Liver (tissue), 8 donors: ENCODE measurements at regions not wholly inside any gene's neighbourhood (a gene's known extent, or its start where the extent isn't known, plus 50 kb on each side); places are given as distances from the start of the nearest gene placed in this dataset.

ENCODE experiments used
- DNase-seq: peaks from one replicate; pipeline ENCODE4 v3.0.0-alpha.2; 2017; ENCODE audit warnings: low spot score
- H3K27ac ChIP-seq, 2 donors: one replicate each; pipeline ENCODE4 v1.7.0; 2013; ENCODE audit warnings: inconsistent platforms in 2 of 2, low read length in 2 of 2, control low read depth in 1 of 2, low read depth in 1 of 2, mild to moderate bottlenecking in 1 of 2
- H3K27me3 ChIP-seq, 4 donors: one replicate each; pipeline versions ENCODE4 v1.6.1 to v1.7.0; 2013; ENCODE audit warnings: low read length in 3 of 4, inconsistent platforms in 1 of 4, mild to moderate bottlenecking in 1 of 4, moderate library complexity in 1 of 4; ENCODE audit not compliant: control insufficient read depth in 4 of 4, insufficient read depth in 4 of 4
- H3K36me3 ChIP-seq, 4 donors: one replicate each; pipeline versions ENCODE4 v1.6.1 to v1.7.0; 2013; ENCODE audit warnings: low read length in 3 of 4, mild to moderate bottlenecking in 3 of 4, low read depth in 1 of 4, moderate library complexity in 1 of 4; ENCODE audit not compliant: control insufficient read depth in 4 of 4, insufficient read depth in 3 of 4
- H3K4me1 ChIP-seq, 4 donors: one replicate each; pipeline versions ENCODE4 v1.6.1 to v1.7.0; 2013; ENCODE audit warnings: low read length in 3 of 4, mild to moderate bottlenecking in 3 of 4, moderate library complexity in 1 of 4; ENCODE audit not compliant: control insufficient read depth in 4 of 4, insufficient read depth in 4 of 4
- H3K4me3 ChIP-seq, 3 donors: one replicate each; pipeline versions ENCODE4 v1.6.1 to v1.7.0; 2013; ENCODE audit warnings: low read length in 3 of 3, control low read depth in 1 of 3, low read depth in 1 of 3, mild to moderate bottlenecking in 1 of 3
- H3K9ac ChIP-seq, 2 donors: one replicate each; pipeline ENCODE4 v1.7.0; 2013; ENCODE audit warnings: low read length in 2 of 2, mild to moderate bottlenecking in 2 of 2, moderate library complexity in 2 of 2, control low read depth in 1 of 2, low read depth in 1 of 2
- H3K9me3 ChIP-seq, 4 donors: one replicate each; pipeline versions ENCODE4 v1.6.1 to v1.7.0; 2013; ENCODE audit warnings: low read length in 3 of 4; ENCODE audit not compliant: control insufficient read depth in 4 of 4
- EGR1 ChIP-seq, 2 donors: IDR thresholded peaks; 2 replicates each; pipeline ENCODE4 v1.6.1; 2016 to 2018; ENCODE audit warnings: antibody characterized with exemption in 2 of 2, low read depth in 2 of 2
- FOXA1 ChIP-seq: IDR thresholded peaks from 2 replicates; pipeline ENCODE4 v1.6.1; 2016; ENCODE audit warnings: antibody characterized with exemption
- FOXA2 ChIP-seq: IDR thresholded peaks from 2 replicates; pipeline ENCODE4 v1.6.1; 2016; ENCODE audit warnings: antibody characterized with exemption
- GABPA ChIP-seq, 2 donors: IDR thresholded peaks in 1 of 2; conservative IDR thresholded peaks in 1 of 2; 2 replicates each; pipeline ENCODE4 v1.6.1; 2016; ENCODE audit warnings: antibody characterized with exemption in 2 of 2, mild to moderate bottlenecking in 1 of 2, moderate library complexity in 1 of 2
- HNF4A ChIP-seq, 2 donors: conservative IDR thresholded peaks; 2 replicates each; pipeline ENCODE4 v1.6.1; 2016; ENCODE audit warnings: antibody characterized with exemption in 2 of 2, mild to moderate bottlenecking in 2 of 2
- HNF4G ChIP-seq: IDR thresholded peaks from 2 replicates; pipeline ENCODE4 v1.6.1; 2016; ENCODE audit warnings: antibody characterized with exemption
- JUND ChIP-seq, 2 donors: IDR thresholded peaks; 2 replicates each; pipeline ENCODE4 v1.6.1; 2016; ENCODE audit warnings: antibody characterized with exemption in 2 of 2
- NR2F2 ChIP-seq: IDR thresholded peaks from 2 replicates; pipeline ENCODE4 v1.6.1; 2016; ENCODE audit warnings: antibody characterized with exemption
- RAD21 ChIP-seq, 2 donors: IDR thresholded peaks; 2 replicates each; pipeline ENCODE4 v1.6.1; 2016; ENCODE audit warnings: antibody characterized with exemption in 2 of 2, mild to moderate bottlenecking in 2 of 2
- RXRA ChIP-seq, 2 donors: IDR thresholded peaks; 2 replicates each; pipeline ENCODE4 v1.6.1; 2017 to 2018; ENCODE audit warnings: antibody characterized with exemption in 2 of 2, mild to moderate bottlenecking in 1 of 2
- SP1 ChIP-seq: IDR thresholded peaks from 2 replicates; pipeline ENCODE4 v1.6.1; 2018; ENCODE audit warnings: antibody characterized with exemption, mild to moderate bottlenecking
- TAF1 ChIP-seq: conservative IDR thresholded peaks from 2 replicates; pipeline ENCODE4 v1.6.1; 2016; ENCODE audit warnings: antibody characterized with exemption, mild to moderate bottlenecking
- YY1 ChIP-seq: IDR thresholded peaks from 2 replicates; pipeline ENCODE4 v1.6.1; 2016; ENCODE audit warnings: antibody characterized with exemption, mild to moderate bottlenecking
- WGBS: extraction: QIAGEN DNeasy Blood & Tissue Kit; methylation state at CpG from one replicate; pipeline ENCODE4 v1.1.7; 2013; 5-methylcytosine and 5-hydroxymethylcytosine counted together
- TF ChIP-seq, protein P1 (sequence below): IDR thresholded peaks from 2 replicates; pipeline ENCODE4 v1.6.1; 2016; ENCODE audit warnings: antibody characterized with exemption
- TF ChIP-seq, protein P2 (sequence below): IDR thresholded peaks from 2 replicates; pipeline ENCODE4 v1.6.1; 2016; ENCODE audit warnings: antibody characterized with exemption
- TF ChIP-seq, protein P3 (sequence below): IDR thresholded peaks from 2 replicates; pipeline ENCODE4 v1.6.1; 2016; ENCODE audit warnings: antibody characterized with exemption
- TF ChIP-seq, protein P4 (sequence below): IDR thresholded peaks from 2 replicates; pipeline ENCODE4 v1.6.1; 2016; ENCODE audit warnings: antibody characterized with exemption, mild to moderate bottlenecking
- TF ChIP-seq, protein P5 (sequence below): fragments of 150-350 bp; IDR thresholded peaks from 2 replicates; pipeline ENCODE4 v1.5.1; 2017; ENCODE audit warnings: improper control_type of control experiment, low read depth, low read length; ENCODE audit not compliant: missing input control
- donor health status: healthy.
- donor health status: healthy.
- donor health status: healthy.
- donor health status: healthy.
- donor health status: healthy.

DNA sequence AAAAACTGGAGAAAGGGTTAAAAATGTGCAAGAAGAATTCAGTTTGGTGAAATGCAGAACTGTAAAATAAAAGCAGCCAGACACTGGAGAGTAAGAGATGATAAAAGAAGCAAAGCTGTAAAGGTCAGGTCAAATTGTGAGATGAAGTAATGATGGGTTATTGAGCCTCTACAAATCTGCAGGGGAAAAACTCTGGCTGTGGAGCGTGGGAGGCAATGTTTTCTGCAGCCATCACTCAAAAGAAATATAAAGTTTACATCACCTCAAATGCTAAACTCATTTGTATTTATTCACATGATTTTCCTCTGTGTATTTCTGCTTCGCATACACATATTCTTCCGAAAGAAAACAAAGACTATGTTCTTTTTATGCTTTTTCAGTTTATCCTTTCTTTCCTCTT is 158.8 kb upstream of the GPR149 start:
- Histone ChIP-seq H3K27ac (no peak overlapping the region), H3K4me1 (no peaks in the 10 kb centered on the region), H3K4me3 (no peak overlapping the region), H3K9ac (no peak overlapping the region), H3K9me3 (no peaks in the 10 kb centered on the region), H3K36me3 (no peaks in the 10 kb centered on the region), H3K27me3 (no peaks in the 10 kb centered on the region)
- 79% methylated on average over 3 of the region's 3 CpGs for WGBS
- TF ChIP-seq EGR1 (IDR thresholded peaks at IDR 0.05; ENCODE audit: low read depth in 2 of 2) (no peak), FOXA2 (no peak), SP1 (no peak), HNF4A (conservative IDR thresholded peaks at IDR 0.05) (no peak), JUND (IDR thresholded peaks at IDR 0.05) (no peak), RXRA (IDR thresholded peaks at IDR 0.05) (no peak), RAD21 (IDR thresholded peaks at IDR 0.05) (no peak), NR2F2 (no peak), GABPA (IDR thresholded peaks at IDR 0.05 in 1 of 2, conservative IDR thresholded peaks at IDR 0.05 in 1 of 2) (no peak), YY1 (no peak), FOXA1 (no peak), TAF1 (no peak), HNF4G (no peak)
- TF ChIP-seq, protein P1, sequence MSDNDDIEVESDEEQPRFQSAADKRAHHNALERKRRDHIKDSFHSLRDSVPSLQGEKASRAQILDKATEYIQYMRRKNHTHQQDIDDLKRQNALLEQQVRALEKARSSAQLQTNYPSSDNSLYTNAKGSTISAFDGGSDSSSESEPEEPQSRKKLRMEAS = no peak
- TF ChIP-seq, protein P2, sequence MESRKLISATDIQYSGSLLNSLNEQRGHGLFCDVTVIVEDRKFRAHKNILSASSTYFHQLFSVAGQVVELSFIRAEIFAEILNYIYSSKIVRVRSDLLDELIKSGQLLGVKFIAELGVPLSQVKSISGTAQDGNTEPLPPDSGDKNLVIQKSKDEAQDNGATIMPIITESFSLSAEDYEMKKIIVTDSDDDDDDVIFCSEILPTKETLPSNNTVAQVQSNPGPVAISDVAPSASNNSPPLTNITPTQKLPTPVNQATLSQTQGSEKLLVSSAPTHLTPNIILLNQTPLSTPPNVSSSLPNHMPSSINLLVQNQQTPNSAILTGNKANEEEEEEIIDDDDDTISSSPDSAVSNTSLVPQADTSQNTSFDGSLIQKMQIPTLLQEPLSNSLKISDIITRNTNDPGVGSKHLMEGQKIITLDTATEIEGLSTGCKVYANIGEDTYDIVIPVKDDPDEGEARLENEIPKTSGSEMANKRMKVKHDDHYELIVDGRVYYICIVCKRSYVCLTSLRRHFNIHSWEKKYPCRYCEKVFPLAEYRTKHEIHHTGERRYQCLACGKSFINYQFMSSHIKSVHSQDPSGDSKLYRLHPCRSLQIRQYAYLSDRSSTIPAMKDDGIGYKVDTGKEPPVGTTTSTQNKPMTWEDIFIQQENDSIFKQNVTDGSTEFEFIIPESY = no peak
- TF ChIP-seq, protein P3, sequence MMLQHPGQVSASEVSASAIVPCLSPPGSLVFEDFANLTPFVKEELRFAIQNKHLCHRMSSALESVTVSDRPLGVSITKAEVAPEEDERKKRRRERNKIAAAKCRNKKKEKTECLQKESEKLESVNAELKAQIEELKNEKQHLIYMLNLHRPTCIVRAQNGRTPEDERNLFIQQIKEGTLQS = no peak
- TF ChIP-seq, protein P4, sequence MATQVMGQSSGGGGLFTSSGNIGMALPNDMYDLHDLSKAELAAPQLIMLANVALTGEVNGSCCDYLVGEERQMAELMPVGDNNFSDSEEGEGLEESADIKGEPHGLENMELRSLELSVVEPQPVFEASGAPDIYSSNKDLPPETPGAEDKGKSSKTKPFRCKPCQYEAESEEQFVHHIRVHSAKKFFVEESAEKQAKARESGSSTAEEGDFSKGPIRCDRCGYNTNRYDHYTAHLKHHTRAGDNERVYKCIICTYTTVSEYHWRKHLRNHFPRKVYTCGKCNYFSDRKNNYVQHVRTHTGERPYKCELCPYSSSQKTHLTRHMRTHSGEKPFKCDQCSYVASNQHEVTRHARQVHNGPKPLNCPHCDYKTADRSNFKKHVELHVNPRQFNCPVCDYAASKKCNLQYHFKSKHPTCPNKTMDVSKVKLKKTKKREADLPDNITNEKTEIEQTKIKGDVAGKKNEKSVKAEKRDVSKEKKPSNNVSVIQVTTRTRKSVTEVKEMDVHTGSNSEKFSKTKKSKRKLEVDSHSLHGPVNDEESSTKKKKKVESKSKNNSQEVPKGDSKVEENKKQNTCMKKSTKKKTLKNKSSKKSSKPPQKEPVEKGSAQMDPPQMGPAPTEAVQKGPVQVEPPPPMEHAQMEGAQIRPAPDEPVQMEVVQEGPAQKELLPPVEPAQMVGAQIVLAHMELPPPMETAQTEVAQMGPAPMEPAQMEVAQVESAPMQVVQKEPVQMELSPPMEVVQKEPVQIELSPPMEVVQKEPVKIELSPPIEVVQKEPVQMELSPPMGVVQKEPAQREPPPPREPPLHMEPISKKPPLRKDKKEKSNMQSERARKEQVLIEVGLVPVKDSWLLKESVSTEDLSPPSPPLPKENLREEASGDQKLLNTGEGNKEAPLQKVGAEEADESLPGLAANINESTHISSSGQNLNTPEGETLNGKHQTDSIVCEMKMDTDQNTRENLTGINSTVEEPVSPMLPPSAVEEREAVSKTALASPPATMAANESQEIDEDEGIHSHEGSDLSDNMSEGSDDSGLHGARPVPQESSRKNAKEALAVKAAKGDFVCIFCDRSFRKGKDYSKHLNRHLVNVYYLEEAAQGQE = no peak
- TF ChIP-seq, protein P5, sequence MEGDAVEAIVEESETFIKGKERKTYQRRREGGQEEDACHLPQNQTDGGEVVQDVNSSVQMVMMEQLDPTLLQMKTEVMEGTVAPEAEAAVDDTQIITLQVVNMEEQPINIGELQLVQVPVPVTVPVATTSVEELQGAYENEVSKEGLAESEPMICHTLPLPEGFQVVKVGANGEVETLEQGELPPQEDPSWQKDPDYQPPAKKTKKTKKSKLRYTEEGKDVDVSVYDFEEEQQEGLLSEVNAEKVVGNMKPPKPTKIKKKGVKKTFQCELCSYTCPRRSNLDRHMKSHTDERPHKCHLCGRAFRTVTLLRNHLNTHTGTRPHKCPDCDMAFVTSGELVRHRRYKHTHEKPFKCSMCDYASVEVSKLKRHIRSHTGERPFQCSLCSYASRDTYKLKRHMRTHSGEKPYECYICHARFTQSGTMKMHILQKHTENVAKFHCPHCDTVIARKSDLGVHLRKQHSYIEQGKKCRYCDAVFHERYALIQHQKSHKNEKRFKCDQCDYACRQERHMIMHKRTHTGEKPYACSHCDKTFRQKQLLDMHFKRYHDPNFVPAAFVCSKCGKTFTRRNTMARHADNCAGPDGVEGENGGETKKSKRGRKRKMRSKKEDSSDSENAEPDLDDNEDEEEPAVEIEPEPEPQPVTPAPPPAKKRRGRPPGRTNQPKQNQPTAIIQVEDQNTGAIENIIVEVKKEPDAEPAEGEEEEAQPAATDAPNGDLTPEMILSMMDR = no peak
- no peak for DNase-seq

DNA sequence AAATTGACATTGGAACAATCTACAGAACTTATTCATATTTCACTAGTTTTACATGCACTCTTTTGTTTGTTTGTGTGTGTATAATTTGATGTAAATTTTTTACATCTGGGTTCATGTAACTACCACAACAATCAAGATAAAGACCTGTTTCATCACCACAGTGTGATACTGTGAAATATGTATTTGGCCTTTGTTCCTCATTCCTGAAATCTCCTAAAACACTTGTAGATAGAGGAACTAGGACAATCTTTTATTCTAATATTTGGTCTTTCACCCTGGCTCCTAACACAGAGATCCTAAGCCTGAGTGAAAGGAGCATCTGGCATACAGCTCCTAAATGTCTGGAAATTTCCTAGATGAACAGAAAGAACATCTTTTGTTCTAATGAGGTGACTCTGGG is 155.0 kb upstream of the GPR149 start:
- no peaks in the 10 kb centered on the region for H3K4me1 ChIP-seq
- H3K9me3 ChIP-seq = no peaks in the 10 kb centered on the region
- no peak overlapping the region for H3K9ac ChIP-seq
- H3K4me3 ChIP-seq = no peak overlapping the region
- H3K27ac ChIP-seq = no peak overlapping the region
- TF ChIP-seq EGR1 (IDR thresholded peaks at IDR 0.05; ENCODE audit: low read depth in 2 of 2) = no peak
- TF ChIP-seq, protein P3 = no peak
- TF ChIP-seq, protein P4 = no peak
- no peak for DNase-seq
- no peaks in the 10 kb centered on the region for H3K36me3 ChIP-seq
- H3K27me3 ChIP-seq = peaks cover 0 to 2% (median 0%) of the 10 kb centered on the region in 4 donors
